ENCODE measurements at regions not wholly inside any gene's neighbourhood (a gene's known extent, or its start where the extent isn't known, plus 50 kb on each side); places are given as distances from the start of the nearest gene placed in this dataset.
"Not testable (repeated sequence)": the region's sequence is repeated elsewhere in the genome, so short reads cannot be mapped to it uniquely, and the experiment has no call there.

- H3K4me2 ChIP-seq (ENCODE audit: insufficient read depth, low read length), result no peak overlapping the region
- H3K9me3 ChIP-seq (replicated peaks; ENCODE audit: control insufficient read depth, insufficient read depth, low read length), result no peaks in the 10 kb centered on the region
- DNase-seq (ENCODE audit: low read depth, low spot score) (no peak), FAIRE-seq (no peak)
- H2AFZ ChIP-seq (ENCODE audit: low read depth, low read length), result no peak overlapping the region
- dilution Hi-C loops (cut with MboI; ENCODE audit: extremely low pct_ligation_motif_present, low sequenced_read_pairs), result no loop called here
- CTCF ChIA-PET, result no interaction called here
- H3K9me1 ChIP-seq (replicated peaks; ENCODE audit: control insufficient read depth, extremely low read depth, insufficient read depth, low read length), result no peaks in the 10 kb centered on the region
- intact Hi-C loops (cut with micrococcal nuclease), result loop anchor here (10.0 kb wide), 1 partner anchor 1443 kb away; no protein-coding TSS in a partner anchor
- peaks cover 3% of the 10 kb centered on the region for H3K4me1 ChIP-seq (ENCODE audit: control insufficient read depth, extremely low read depth, insufficient read depth, low read length)
- no peak overlapping the region for H3K4me3 ChIP-seq (replicated peaks in 1 of 3; ENCODE audit: insufficient read depth in 1 of 3, low read depth in 1 of 3, low read length in 3 of 3)
- H3K27me3 ChIP-seq (ENCODE audit: control insufficient read depth in 2 of 2, insufficient read depth in 2 of 2, low read length in 2 of 2), result no peaks in the 10 kb centered on the region
- H3K27ac ChIP-seq (ENCODE audit: insufficient read depth, low read depth, low read length), result no peak overlapping the region
- no peaks in the 10 kb centered on the region for H3K79me2 ChIP-seq (ENCODE audit: control insufficient read depth, insufficient read depth, low read length)
- no peaks in the 10 kb centered on the region for H3K36me3 ChIP-seq (ENCODE audit: control insufficient read depth in 2 of 2, extremely low read depth in 1 of 2, insufficient read depth in 2 of 2, low read length in 2 of 2)
- H3K9ac ChIP-seq (replicated peaks; ENCODE audit: extremely low read depth, insufficient read depth, low read length), result no peak overlapping the region
- no peak for TF ChIP-seq JUN (IDR thresholded peaks at IDR 0.05; ENCODE audit: borderline replicate concordance, insufficient read depth, insufficient read length, low read depth)
- no peak for TF ChIP-seq MYC (IDR thresholded peaks at IDR 0.05; ENCODE audit: low read depth, low read length)
- TF ChIP-seq FOS (IDR thresholded peaks at IDR 0.05; ENCODE audit: borderline replicate concordance, insufficient read depth, low read length), result peak; percentile 45
- no peaks in the 10 kb centered on the region for H4K20me1 ChIP-seq (replicated peaks; ENCODE audit: control insufficient read depth, extremely low read depth, insufficient read depth, low read length)
- BruUV-seq (replicated peaks), result no TSS peak
- POLR2A ChIA-PET, result no interaction called here
Observed at GRCh38 chr10:35961501-35961900, 319.4 kb upstream of the FZD8 start.

- Histone ChIP-seq H3K36me3 (ENCODE audit: control insufficient read depth in 2 of 2, extremely low read depth in 1 of 2, insufficient read depth in 2 of 2, low read length in 2 of 2) (no peaks in the 10 kb centered on the region), H3K9me3 (replicated peaks; ENCODE audit: control insufficient read depth, insufficient read depth, low read length) (no peaks in the 10 kb centered on the region), H2AFZ (ENCODE audit: low read depth, low read length) (peak overlapping the region; percentile 70), H3K4me2 (ENCODE audit: insufficient read depth, low read length) (peak overlapping the region; percentile 24), H3K9ac (replicated peaks; ENCODE audit: extremely low read depth, insufficient read depth, low read length) (no peak overlapping the region), H3K4me1 (ENCODE audit: control insufficient read depth, extremely low read depth, insufficient read depth, low read length) (peaks cover 3% of the 10 kb centered on the region), H3K79me2 (ENCODE audit: control insufficient read depth, insufficient read depth, low read length) (no peaks in the 10 kb centered on the region), H3K27ac (ENCODE audit: insufficient read depth, low read depth, low read length) (no peak overlapping the region), H3K27me3 (ENCODE audit: control insufficient read depth in 2 of 2, insufficient read depth in 2 of 2, low read length in 2 of 2) (no peaks in the 10 kb centered on the region), H4K20me1 (replicated peaks; ENCODE audit: control insufficient read depth, extremely low read depth, insufficient read depth, low read length) (no peaks in the 10 kb centered on the region), H3K9me1 (replicated peaks; ENCODE audit: control insufficient read depth, extremely low read depth, insufficient read depth, low read length) (no peaks in the 10 kb centered on the region), H3K4me3 (replicated peaks in 1 of 3; ENCODE audit: insufficient read depth in 1 of 3, low read depth in 1 of 3, low read length in 3 of 3) (no peak overlapping the region)
- BruUV-seq (replicated peaks), result no TSS peak
- dilution Hi-C loops (cut with MboI; ENCODE audit: extremely low pct_ligation_motif_present, low sequenced_read_pairs) (no loop called here), intact Hi-C loops (cut with micrococcal nuclease) (no loop called here)
- ChIA-PET CTCF (interaction anchor here (0.6 to 2.1 kb wide), 3 partner anchors 19 to 820 kb away, joined by 3 to 6 read pairs (median 6); no protein-coding TSS in a partner anchor), POLR2A (no interaction called here)
- FAIRE-seq (peak; percentile 77), DNase-seq (ENCODE audit: low read depth, low spot score) (peak; percentile 35)
- TF ChIP-seq CTCF (IDR thresholded peaks at IDR 0.05; ENCODE audit: extremely low read depth in 1 of 2, insufficient read depth in 1 of 2, low read depth in 1 of 2, low read length in 2 of 2) (no peak), MAX (IDR thresholded peaks at IDR 0.05; ENCODE audit: insufficient read depth, insufficient read length) (no peak), JUN (IDR thresholded peaks at IDR 0.05; ENCODE audit: borderline replicate concordance, insufficient read depth, insufficient read length, low read depth) (no peak), POLR2AphosphoS5 (IDR thresholded peaks at IDR 0.05; ENCODE audit: insufficient read depth, low read depth, low read length) (no peak), FOS (IDR thresholded peaks at IDR 0.05; ENCODE audit: borderline replicate concordance, insufficient read depth, low read length) (no peak), MYC (IDR thresholded peaks at IDR 0.05; ENCODE audit: low read depth, low read length) (no peak), POLR2A (IDR thresholded peaks at IDR 0.05; ENCODE audit: low read depth, low read length) (no peak), GATA2 (IDR thresholded peaks at IDR 0.05; ENCODE audit: insufficient read depth, insufficient read length, low read depth, low read length) (no peak), EZH2 (IDR thresholded peaks at IDR 0.05; ENCODE audit: borderline replicate concordance, low read depth, low read length, severe bottlenecking) (no peak)
Observed at GRCh38 chr10:35959252-35959651, 317.2 kb upstream of the FZD8 start.

- H3K4me2 ChIP-seq (ENCODE audit: insufficient read depth, low read length); H3K9me3 ChIP-seq (replicated peaks; ENCODE audit: control insufficient read depth, insufficient read depth, low read length); H3K9me1 ChIP-seq (replicated peaks; ENCODE audit: control insufficient read depth, extremely low read depth, insufficient read depth, low read length); H3K79me2 ChIP-seq (ENCODE audit: control insufficient read depth, insufficient read depth, low read length); H3K4me3 ChIP-seq (replicated peaks in 1 of 3; ENCODE audit: insufficient read depth in 1 of 3, low read depth in 1 of 3, low read length in 3 of 3); DNase-seq (ENCODE audit: low read depth, low spot score); H3K9ac ChIP-seq (replicated peaks; ENCODE audit: extremely low read depth, insufficient read depth, low read length); dilution Hi-C loops (cut with MboI; ENCODE audit: extremely low pct_ligation_motif_present, low sequenced_read_pairs); FAIRE-seq; BruUV-seq (replicated peaks); H3K36me3 ChIP-seq (ENCODE audit: control insufficient read depth in 2 of 2, extremely low read depth in 1 of 2, insufficient read depth in 2 of 2, low read length in 2 of 2); H3K4me1 ChIP-seq (ENCODE audit: control insufficient read depth, extremely low read depth, insufficient read depth, low read length); H4K20me1 ChIP-seq (replicated peaks; ENCODE audit: control insufficient read depth, extremely low read depth, insufficient read depth, low read length); intact Hi-C loops (cut with micrococcal nuclease); H2AFZ ChIP-seq (ENCODE audit: low read depth, low read length); H3K27me3 ChIP-seq (ENCODE audit: control insufficient read depth in 2 of 2, insufficient read depth in 2 of 2, low read length in 2 of 2); H3K27ac ChIP-seq (ENCODE audit: insufficient read depth, low read depth, low read length): not testable (repeated sequence)
- ChIA-PET POLR2A (interaction anchor here (0.6 kb wide), 1 partner anchor 14 kb away, joined by 3 read pairs; no protein-coding TSS in a partner anchor), CTCF (interaction anchor here (1.5 to 2.1 kb wide), 2 partner anchors 18 to 63 kb away, joined by 6 read pairs; no protein-coding TSS in a partner anchor)
Observed at GRCh38 chr10:35958609-35959008, 316.5 kb upstream of the FZD8 start.

Measured in endothelial cell of umbilical vein (primary cell).